GM18873 (cell line): ENCODE measurements at regions not wholly inside any gene's neighbourhood (a gene's known extent, or its start where the extent isn't known, plus 50 kb on each side); places are given as distances from the start of the nearest gene placed in this dataset.

ENCODE experiments used
- ATAC-seq: cut with Tn5 transposase; IDR thresholded peaks from one replicate; pipeline ENCODE4 v1.9.1; 2021; ENCODE audit warnings: mild to moderate bottlenecking, moderate library complexity, moderate number of reproducible peaks; ENCODE audit not compliant: unreplicated experiment, low FRiP score

DNA sequence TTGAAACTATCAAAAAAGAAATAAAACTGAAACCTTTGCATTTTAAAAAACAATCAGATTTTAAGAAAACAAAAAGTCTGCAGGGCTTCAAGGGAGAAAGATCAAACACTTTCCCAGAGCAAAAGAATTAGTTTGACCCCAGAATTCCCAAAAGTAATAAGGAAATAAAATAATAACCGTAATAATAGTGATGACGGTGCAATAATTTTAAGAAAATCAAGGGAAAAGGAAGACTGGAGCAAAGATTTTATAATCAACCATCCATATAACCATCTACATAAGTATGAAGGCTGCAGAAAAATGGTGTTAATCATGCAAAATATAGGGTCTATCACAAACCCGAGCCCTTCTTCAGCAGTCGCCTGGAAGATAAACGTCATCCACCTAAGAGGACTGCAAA, 634.8 kb downstream of the GALR1 start:
- no peak for ATAC-seq

DNA sequence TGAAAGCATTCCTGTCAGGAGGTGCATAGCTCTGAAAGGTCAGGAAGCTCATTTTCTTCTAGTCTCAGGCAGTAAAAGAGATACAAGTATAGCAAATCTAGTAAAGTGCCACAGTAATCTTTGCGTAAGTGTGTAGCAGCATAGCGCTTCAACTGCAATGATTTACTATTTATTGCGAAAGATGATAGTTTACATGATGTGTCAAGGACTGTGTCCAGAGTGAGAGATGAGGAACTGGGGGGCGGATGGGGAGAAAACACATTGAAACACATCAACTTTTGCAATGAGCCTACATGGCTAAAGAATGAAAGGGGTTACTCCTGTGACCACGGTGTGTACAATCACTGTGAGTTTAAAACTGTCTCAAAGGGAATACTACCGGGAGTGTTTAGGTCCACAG, 644.4 kb downstream of the GALR1 start:
- ATAC-seq: no peak

DNA sequence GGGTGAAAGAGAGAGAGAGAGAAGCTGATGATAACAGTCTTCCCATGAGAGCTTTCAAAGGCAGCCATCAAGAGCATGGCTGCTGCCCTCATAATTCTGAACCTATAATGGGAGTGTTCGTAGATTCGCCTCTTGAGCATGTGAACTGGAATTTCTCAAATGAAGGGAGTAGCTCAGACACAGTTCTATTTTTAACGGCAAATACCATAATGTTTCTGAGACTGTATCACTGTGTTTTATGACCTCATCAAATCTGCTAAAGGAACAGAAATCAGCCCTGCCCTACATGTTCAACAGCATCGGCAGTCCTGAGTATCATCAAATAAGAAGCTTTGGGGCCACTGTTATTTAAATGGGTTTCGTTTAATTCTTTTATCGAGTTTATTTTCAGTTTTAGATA, 645.6 kb downstream of the GALR1 start:
- no peak for ATAC-seq

DNA sequence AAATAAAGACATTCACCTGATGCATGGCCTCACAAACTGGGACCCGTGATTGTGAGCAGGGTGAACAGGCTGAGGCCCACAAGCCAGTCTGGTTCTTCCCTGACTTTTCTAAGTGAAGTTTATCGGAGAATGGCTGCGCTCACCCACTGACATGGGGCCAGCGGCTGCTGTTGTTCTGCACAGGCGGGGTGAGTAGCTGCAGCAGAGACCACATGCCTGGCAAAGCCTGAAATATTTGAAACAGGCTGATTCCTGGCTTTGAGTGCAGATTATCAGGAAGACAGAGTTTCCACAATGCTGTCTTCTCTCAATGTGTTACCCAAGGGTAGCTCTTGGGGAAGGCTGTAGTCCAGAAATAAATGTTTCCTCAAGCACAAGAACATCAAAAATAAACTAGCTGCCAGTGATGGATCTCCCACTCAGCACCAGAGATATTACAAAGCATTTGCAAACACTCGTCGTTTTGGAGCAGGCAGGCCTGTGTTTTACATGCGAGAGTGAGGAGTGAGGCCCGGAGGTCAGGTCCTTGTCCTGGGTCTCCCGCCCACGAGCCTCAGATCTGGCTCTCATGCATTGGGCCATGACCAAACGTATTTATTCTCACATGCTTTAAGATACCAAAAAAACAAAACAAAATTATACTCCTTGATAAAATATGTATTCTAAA, 647.1 kb downstream of the GALR1 start:
- ATAC-seq: no peak

DNA sequence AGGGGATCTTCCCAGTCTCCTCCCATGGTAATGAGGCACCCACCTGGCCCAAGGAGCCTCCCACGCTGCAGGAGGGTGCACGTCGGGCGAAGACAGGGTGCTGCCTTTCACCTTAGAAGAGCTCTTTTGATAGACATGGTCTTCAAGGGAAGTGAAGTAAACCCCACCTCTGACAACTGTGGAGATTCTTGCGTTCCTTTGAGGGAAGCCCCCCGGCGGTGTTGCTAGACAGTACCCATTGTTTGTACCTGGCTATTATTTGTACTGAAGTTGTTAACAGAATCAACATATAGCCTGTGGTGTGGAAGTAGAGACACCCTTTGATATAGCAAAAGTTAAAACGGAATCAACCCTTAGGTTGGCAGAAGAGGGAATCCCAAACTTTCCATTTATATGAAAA, 648.0 kb downstream of the GALR1 start:
- no peak for ATAC-seq

DNA sequence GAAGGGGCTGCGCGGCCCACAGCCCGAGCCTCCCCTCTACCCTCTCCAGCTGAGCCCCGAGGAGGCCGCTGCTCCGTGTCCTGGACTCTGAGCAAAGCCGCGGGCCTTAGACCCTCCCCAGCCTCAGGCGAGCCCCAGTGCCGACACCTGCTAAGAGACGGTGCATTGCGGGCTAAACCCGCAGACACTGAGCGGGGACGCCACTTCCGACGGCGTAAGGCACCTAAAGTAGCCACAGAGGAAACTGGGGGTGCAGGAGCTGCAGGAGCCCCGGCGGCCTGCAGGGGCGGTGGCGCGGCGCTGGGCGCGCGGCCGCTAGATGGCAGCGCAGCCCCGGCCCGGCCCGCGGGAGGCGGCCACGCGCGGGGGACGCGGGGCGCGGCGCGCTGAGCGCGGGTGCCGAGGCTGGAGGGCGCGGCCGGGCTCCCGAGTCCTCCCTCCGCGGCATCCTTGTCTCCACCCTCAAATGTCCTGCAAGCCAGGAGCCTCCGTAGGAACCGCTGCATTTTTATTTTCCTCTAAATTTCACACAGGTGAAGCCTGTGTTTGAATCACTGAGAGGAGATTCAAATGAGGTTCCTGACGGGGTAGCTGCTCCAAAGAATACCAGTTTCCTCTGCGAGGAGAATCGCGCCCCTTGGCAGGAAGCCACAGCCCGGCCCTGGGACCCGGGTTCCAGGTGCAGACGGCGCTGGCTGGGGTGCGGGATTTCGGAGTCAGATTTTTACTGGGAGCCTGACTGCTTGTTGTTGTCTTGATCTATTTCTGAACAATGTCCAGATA, 650.5 kb downstream of the GALR1 start:
- ATAC-seq: peak; percentile 70

DNA sequence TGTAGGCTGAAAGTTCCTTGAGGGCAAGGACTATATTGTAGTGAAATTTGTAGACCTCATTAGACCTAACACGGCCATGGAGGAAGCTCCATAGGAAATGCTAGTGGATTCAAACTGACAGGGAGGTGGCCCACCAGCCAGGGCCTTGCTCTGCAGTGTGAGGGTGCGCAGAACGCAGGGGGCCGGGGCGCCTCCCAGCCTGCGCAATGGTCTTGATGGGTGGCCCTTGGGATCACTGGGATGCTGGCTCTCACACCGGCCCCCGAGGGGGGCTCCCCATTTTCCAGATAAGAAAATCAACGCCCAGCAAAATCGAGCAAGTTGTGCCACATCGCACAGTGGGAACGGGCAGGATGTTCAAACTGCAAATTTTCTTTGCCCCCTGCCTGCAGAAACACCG, 655.4 kb downstream of the GALR1 start:
- ATAC-seq: no peak

DNA sequence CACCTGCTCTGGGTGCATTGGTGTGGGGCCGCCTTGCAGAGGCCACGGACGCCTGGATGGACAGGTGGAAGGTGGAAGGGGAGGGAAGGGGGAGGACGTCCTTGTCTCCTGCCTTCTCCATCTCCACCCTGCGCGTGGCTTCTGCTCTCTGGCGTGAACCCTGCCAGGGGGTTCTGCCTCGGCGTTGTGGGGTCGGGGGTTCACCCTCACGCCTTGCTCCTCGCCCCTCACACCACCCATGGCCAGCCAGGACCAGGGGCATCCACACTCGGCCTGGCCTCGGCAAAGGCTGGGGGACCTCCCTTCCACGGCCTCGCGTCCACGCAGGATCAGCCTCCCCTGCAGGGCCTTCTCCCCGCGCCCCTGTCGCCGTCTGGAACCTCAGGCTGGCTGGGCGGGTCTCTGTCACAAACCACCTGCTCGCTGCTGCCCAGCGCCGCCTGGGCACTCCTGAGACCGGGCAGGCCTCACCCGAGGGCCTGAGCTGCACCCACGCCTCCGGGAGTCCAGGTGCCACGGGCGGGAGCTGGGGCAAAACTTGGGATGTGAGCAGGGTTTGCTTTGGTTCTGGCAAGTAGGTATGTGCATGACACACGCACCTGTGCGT, 655.9 kb downstream of the GALR1 start:
- no peak for ATAC-seq

DNA sequence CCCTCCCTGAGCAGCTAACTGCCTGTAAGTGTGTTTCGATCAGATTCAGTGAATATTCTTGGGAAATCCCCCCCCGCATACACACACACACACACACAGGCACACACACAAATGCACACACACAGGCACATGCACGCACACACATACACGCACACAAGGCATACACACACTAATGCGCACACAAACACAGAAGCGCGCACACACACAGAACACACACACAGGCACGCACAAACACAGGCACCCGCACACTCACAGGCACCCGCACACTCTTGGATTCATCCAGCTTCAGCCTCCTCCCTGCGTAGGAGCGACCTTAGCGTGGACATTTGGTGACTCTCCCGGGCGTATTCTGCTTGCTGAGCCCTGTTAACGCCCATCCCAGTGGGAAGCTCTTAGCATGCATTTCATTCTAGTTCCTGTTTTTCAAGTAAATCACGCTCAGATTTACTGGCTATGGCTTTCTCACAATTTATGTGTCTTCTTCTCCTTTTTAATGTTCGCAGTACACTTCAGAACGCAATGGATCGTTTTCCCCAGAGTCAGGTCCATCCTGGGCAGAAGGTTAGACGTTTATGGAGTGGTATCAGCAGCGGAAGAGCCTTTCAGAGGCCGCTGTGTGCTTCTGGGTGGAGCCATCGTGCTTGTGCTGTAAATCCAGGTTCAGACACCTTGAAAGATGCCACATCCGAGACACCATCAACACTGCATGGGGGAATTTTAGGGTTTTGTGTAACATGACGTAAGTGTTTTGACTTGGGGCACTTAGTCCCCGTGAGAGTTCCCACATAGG, 656.6 kb downstream of the GALR1 start:
- ATAC-seq: no peak

DNA sequence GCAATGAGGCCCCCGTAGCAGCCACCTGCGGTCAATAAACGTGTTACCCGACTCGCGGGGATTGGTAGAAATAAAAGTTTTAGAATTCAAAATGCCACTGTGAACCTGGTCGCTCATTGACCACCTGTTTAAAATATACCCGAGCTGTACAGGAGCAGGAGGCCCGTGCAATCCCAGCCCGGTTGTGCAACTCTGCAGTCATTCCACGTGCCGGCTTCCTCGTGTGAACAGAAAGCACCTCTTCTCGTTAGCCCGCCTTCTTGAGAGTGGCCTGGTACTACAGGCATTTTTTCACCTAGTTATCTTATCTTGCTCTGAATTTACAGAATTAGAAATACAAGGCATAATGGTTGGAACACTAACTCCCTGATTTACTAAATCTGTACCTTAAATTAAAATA, 660.7 kb downstream of the GALR1 start:
- ATAC-seq: no peak

DNA sequence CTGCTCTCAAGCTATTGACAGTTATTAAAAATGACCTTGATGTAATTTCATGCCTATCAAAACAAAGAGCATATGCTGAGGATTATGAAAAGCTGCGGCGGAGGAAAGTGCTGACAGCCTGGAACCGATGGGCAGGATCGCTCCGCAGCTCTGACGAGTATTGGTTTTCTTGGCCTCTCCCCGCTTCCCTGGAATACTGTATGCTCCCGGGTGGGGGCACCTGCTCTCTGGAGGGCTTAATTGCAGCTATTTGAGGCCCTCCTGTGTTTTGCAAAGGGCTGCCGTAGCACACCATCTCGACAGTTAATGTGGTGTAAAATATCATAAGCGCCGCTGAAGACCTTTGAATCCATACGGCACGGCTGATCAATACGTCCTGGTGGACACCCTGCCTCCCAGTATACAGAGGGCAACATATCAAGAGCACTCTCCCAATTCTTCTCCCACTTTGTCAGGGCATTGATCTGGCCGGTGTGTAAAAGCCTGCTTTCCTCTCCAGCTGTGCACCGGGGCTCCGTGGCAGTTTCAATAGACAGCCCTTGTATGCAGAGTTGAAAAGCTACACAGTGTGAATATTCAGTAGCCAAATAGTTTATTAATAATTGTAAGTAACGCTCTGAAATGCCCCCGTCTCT, 662.4 kb downstream of the GALR1 start:
- ATAC-seq: no peak

DNA sequence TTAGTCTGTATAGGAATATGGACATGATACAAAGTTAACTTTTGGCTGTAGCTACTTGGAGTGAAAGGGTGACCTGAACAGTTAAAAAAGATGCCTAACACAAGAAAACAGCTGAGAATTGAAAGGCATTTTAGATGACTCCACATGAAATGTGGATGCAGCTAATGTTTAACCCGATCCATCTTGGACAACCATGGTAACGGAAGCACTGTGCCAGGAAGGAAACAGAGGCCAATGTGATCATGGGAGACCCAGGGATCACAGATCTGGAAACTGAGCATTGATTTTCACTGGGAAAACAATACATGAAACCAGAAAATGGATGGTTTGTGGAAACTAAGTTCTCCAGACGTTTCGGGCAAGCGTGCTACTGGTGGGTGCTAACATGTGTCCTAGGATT, 669.1 kb downstream of the GALR1 start:
- no peak for ATAC-seq

DNA sequence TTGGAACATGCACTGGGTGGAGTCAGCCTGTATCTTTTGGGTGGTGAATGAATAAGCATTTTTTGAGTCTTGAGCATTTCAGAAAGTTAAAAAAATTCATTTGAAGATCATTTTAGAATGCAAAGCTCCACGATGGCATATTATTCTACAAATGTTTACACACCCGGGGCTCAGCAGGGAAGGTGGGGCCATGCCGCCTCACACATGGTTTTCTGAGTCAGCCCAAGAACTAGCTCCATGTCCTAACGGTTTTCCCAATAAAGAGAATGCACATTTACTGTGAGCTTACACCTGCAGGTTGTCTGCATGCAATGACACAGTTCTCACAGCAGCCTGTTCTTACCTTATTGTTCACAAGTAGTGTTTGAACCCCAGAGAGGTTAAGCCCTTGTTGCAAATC, 670.3 kb downstream of the GALR1 start:
- no peak for ATAC-seq

DNA sequence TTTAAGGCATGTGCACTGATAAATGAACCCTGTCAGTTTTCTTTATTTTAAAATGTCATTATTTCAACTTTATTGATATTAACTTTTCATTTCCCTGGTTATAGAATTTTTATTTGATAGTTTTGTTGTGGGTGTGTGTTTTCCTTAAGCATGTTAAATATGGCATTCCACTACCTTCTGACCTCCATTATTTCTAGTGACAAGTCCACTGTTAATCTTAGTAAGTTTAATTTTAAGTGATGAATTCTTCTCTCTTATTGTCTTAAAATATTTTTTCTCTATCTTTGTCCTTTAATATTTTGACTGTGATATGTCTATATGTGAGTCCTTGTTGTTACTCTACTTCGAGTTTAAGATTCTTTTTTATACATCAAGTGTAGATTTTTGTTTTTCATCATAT, 685.7 kb downstream of the GALR1 start:
- ATAC-seq: no peak

DNA sequence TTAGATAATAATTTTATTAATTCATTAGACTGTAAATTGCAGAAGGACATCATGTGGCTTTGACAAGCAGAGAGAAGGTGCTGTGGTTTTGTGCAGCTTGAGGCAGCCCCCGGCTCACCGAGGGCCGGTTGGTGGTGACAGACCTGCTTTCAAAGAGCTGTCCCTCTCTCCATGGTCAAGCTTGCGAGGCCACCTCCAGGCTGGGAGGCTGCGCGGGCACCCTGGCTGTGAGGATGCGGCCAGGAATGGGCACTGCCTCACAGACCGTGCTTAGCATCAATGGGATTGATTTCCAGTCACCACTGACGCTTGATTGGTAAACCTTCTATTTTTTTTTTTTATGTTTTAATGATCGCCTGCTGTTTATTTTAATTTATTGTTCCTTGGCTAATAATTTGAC, 690.9 kb downstream of the GALR1 start:
- no peak for ATAC-seq

DNA sequence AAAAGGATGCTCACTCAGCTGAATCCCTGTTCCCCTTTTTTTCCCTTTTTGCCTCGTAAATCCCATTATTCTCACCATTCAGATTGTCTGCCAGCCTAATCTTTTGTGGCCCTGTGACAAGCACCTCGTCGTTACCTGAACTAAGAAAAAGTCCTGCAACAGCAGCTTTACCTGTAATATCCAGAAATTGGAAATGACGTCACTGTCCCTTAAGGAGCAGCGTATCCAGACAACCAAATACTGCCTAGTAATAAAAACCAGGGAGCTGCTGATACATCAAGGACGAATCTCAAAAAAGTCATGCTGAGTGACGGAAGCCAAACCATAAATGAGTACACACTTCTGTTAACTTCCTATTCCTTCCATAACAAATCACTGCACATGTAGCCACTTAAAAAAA, 694.9 kb downstream of the GALR1 start:
- no peak for ATAC-seq

DNA sequence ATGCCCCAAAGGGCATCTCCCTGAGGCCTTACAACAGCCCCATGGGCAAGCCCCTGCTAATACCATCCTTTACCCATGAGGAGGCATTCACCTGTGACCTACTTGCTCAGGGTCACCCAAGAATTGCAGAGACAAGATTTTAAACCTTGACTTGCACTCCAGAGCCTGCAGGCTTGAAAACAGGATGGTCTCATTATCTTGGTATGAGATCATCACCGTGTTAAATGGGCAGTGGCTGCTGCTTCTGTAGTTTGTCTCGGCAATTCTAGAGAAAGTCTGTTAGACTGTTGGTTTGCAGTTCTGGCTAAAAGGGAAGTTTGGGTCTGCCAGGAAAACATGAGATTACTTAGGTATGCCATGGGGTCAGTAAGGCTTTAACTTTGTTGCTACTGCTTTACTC, 698.9 kb downstream of the GALR1 start:
- ATAC-seq: no peak

DNA sequence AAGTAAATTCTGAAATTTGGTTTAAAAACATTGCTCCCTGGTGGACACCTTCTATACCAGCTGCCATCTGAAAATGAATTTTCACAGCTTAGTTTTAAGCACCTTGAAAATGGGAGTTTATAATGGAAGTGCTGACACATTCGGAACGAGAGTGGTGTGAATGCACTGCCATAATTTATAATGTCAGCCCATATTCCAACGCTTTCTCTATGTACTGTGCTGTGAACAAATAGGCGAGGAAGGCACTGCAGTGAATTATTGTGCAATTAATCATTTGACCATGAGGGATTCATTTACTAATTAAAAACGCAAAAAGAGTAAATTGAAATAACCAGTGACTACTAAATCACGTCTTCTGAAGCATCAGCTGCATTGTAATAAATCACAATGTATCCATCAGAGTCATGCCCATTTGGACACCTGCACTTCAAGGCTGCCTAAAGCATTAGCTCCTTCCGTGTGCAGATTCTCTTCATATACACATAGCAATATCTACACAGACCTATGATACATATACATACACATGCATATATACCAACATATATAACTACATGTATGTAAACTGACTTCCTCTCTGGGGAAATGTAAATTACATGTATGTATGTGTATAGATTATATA, 699.8 kb downstream of the GALR1 start:
- no peak for ATAC-seq

DNA sequence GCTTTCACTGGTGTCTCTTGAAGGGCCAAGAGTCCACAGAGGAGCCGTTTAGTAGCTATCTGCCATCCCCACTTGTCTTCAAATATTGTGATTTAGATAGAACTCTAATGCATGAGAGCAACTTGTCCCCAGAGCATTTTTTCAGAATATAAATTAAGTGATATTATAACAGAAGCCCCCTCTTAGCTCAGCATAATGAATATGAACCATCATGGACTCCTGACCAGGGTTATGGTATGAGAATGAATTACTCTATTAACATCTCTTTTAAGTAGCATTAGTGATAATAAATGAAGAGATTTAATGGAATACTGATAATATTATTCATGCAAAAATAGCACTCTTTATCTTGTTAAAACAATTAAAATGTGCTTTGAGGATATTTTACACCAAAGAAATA, 709.6 kb downstream of the GALR1 start:
- no peak for ATAC-seq

DNA sequence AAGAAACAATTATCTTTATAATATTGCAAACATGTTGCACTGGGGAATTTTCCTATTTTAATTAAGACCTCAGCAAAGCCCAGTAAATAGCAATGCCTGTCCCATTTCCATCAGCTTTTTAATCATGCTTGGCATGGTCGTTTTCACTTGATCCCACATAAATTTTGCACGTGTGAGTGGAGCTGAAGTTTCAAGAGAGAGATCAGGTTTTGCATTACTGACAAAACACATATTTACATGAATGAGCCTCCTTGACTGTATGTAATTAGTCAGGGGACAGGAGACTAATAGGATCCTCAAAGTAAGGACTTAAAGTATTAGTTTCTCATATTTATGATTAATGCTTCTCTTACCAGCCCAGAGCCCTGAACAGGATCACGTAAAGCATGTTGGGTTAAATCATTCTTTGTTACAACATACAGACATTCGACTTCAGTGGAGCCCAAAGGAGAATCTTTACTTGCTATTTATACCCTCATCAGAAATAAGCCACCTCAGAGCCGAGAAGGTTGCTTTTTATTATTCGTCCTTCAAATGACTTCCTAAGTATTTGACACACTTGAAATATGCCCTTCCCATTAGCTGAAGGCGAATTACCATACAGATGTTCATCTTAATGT, 711.3 kb downstream of the GALR1 start:
- no peak for ATAC-seq
